ENCODE measurements at regions not wholly inside any gene's neighbourhood (a gene's known extent, or its start where the extent isn't known, plus 50 kb on each side); places are given as distances from the start of the nearest gene placed in this dataset.

DNA sequence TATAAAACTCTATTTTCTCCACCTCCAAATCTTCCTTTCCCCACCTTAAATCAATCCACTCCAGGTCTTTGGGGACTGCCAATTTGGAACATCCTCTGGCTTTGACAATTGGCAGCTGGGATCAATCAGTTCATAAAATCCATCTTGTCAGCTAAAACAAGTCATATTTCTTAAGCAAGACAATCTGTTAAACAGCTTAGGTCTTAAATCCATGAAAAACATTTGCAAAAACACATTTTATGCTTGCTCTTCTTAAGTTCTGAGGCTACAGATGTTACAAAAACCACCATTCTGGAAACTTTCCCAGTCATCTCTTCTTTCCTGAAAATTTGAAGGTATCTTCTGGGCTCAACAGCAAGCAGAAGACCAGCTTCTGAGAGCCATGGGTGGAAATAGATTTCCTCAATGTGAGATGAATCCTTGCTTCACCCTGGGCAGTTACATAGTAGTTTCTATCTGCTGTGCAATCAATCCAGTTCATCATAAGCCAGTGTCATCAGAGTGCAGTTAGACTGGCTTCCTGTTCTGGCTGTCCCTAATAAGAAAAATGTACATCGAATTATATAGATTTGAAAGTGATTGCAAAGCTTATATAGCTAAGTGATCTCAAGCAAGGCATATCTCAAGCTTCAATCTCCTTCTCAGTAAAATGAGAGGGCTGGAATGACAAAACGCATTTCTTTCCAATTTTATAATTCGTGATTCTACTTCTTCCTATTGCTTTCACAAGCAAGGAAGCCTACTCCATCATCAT, 402.7 kb upstream of the INTU start:
- TF ChIP-seq, protein P1, sequence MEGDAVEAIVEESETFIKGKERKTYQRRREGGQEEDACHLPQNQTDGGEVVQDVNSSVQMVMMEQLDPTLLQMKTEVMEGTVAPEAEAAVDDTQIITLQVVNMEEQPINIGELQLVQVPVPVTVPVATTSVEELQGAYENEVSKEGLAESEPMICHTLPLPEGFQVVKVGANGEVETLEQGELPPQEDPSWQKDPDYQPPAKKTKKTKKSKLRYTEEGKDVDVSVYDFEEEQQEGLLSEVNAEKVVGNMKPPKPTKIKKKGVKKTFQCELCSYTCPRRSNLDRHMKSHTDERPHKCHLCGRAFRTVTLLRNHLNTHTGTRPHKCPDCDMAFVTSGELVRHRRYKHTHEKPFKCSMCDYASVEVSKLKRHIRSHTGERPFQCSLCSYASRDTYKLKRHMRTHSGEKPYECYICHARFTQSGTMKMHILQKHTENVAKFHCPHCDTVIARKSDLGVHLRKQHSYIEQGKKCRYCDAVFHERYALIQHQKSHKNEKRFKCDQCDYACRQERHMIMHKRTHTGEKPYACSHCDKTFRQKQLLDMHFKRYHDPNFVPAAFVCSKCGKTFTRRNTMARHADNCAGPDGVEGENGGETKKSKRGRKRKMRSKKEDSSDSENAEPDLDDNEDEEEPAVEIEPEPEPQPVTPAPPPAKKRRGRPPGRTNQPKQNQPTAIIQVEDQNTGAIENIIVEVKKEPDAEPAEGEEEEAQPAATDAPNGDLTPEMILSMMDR (IDR thresholded peaks at IDR 0.05 in 8 of 11, conservative IDR thresholded peaks at IDR 0.05 in 3 of 11) = no peak
- no peak for TF ChIP-seq POLR2AphosphoS5 (IDR thresholded peaks at IDR 0.05)

Measured in spleen (tissue), 7 donors.